ENCODE measurements at regions not wholly inside any gene's neighbourhood (a gene's known extent, or its start where the extent isn't known, plus 50 kb on each side); places are given as distances from the start of the nearest gene placed in this dataset.

DNA sequence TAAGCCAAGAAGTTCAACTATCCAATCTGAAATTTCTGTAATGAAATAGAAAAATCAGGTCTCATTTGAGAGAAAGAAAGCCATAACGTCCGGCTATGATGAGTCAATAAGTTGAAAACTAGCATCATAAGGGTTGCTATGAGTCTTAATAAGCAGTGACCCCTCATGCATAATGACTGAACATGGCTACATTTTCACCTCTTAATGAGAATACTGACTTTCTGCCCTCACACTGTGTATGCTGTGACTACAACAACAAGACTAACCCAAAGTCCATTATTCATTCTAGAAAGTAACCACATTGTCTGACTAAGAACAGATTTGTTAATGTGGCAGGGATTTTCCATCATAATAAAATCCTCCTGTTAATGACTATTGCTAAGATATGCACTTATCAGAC lies 884.0 kb upstream of the CADM2 start:
- DNase-seq (ENCODE audit: low spot score) = no peak

DNA sequence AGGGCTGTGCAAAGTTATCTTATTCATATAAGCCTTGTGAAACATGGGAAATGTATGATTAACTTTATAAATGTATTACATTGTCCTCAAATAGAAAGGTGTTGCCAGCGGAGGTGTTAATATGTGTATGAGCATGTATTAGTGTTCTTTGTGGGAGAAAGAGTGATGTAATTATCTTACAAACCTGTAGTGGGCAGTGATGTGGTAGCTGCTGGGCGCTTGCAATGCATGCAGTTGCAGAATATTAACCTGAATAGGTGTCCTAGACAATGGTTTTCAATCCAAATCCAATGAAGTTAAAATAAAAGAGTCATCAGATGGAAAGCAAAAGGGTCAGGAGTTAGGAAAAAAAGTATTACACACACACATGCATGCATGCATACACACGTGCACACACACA lies 881.3 kb upstream of the CADM2 start:
- DNase-seq (ENCODE audit: low spot score) = peak; percentile 13

DNA sequence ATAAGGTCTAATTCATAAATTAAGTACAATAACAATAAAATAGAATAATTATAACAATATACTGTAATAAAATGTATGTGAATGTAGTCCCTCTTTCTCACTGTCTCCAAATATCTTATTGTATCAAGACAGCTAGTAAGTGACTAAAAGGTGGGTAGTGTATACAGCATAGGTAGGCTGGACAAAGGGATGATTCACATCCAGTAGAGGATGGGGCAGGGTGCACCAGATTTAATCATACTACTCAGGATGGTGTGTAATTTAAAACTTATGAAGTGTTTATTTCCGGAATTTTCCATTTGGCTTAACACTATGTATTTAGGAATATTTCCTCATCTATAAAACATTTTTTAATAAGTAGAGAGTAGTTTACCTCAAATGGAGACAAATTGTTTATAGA lies 876.1 kb upstream of the CADM2 start:
- no peak for DNase-seq (ENCODE audit: low spot score)

DNA sequence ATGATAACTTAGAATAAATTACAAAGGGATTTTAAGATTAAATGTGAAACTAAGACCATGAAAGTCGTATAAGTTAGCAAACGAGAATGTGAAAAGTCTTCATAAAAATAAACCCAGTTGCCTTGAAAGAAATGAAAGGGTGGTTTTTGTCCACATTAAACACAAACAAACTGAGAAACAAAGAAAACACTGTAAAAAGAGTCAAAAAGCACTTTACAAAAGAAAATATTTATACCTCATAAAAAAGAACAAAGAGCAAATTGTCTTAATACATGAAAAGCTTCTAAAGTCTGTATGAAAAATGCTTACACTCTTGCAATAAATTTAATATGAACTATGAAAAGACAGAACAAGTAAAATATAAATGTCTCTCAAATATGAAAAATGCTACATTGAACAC lies 865.9 kb upstream of the CADM2 start:
- DNase-seq (ENCODE audit: low spot score) = peak; percentile 53

DNA sequence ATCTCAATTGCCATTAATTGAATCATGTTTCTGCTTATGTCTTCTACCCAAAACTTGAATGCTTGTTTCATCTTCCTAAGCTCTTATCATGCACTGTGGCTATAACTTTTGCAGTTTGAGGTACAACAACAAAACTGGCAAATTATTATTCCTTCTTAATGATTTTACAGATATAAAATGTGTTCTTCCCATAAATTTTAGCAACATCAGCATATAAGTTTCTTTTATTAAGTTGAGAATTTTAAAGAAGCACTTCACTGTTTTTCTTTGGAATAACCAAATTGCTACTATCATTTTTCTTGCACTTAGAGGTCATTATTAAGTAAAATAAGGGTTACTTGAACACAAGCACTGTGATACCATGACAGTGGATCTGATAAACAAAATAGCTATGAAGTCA lies 862.6 kb upstream of the CADM2 start:
- no peak for DNase-seq (ENCODE audit: low spot score)

DNA sequence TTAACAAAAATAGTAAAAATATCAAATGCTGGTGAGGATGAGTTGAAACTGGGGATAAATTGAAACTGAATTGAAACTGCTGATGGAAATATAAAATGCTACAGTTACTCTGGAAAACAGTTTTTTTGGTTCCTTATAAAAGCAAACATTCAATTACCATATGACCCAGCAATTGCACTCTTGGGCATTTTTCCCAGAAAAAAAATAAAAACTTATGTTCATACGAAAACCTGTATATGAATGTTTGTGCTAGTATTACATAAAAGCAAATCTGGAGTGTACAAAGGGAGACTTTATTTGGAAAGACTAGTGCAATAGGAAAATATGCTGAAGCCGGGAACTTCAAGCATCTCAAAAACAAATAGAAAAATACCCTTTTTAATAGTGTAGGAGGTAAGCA lies 857.9 kb upstream of the CADM2 start:
- no peak for DNase-seq (ENCODE audit: low spot score)

DNA sequence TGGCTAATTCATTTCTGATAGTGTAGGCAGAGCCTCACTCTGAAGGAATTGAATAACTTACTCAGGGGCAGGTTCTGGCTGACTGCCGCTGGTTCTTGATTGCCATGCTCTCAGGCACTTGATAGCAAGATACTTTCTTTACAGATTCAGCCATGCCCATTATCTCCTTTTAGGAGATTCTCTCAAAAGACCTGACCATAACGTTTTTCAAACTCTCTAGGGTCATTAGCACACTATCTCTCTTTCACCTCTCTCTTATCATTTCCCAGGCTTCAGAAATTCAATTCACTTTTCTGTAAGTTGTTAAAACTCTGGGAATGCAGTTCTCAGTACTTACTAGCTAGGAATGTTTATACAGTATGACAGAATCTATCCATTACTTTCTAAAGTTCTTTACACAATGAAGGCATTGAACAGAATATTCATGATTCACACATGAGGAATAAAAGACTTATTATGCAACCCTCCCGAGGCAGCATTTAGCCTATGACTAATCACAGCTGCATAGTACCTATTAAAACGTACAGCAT lies 850.3 kb upstream of the CADM2 start:
- DNase-seq (ENCODE audit: low spot score) = peak; percentile 91

DNA sequence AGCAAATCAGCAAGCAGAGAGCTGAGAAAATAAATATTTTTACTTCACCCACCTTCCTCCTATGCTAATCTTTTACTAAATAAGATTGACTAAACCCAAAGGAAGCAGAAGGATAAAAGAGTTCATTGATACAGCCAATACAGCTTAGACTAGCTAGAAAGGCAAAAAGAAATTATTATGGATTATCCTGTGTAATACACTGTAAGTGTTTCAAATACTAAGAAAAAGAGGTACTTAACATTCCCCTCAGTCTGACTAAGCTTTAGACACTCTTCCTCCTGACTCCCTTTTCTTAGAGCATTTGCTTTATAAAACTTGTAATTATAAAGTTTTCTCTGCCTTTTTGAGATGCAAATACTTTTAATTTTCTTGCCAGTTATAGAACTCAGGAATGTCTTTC lies 848.9 kb upstream of the CADM2 start:
- DNase-seq (ENCODE audit: low spot score) = peak; percentile 18

DNA sequence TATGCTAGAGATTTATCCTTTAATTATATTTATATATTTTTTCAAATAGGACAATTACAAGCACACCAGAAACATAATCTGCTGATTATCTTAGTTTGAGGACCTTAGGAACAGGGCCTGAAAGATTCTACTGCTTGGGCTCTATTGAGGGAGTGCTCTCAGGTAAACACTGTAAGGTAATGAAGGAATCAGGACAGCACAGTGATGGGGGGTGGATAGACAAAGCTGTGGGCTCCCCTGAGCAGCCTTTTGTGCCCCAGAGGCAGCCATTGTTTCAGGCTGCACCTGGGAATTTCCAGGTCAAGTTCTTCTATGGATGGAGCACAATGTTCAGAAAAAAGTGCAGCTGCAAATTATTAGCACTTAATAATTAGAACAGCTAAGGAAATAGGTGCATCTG lies 848.0 kb upstream of the CADM2 start:
- no peak for DNase-seq (ENCODE audit: low spot score)

DNA sequence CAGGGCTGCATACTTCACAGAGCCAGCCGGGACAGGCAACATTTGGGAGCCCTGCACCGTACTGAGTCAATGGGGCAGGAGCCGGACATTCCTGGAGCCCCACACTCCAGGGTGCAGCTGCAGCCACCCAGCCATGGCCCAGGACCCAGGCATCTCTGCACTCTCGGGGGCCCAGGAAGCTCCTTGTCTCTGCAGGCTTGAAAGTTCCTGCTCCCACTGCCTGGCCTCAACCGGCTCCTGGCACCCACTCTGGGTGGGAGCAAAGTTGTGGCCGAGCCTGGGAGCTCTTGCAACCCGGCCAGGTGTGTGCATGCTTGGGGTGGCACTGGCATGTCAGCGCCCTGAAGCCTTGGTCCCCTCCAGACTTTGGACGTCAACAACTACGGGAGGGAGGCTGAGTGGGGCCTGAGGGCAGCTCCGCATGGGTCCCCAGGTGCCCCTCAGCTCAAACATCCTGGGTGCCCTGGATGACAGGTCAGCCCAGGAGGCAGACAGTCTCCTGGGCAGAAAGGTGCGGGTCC lies 833.5 kb upstream of the CADM2 start:
- no peak for DNase-seq (ENCODE audit: low spot score)

DNA sequence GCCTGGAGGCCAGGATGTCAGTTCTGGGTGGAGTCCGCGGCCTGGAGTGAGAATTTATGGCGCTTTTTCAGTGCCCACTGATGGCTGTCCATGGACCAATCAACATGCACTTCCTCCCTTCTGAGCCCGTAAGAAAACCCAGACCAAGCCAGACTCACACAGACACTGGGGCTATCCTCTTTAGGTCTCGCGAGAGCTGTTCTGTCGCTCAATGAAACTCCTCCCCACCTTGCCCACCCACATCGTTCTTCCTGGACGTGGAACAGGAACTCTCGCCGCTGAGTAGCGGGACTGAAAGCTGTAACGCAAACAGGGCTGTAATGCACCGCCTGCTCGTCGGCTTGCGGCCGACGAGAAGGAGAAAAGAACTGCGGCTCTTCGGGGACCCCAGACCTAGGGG lies 833.0 kb upstream of the CADM2 start:
- no peak for DNase-seq (ENCODE audit: low spot score)

DNA sequence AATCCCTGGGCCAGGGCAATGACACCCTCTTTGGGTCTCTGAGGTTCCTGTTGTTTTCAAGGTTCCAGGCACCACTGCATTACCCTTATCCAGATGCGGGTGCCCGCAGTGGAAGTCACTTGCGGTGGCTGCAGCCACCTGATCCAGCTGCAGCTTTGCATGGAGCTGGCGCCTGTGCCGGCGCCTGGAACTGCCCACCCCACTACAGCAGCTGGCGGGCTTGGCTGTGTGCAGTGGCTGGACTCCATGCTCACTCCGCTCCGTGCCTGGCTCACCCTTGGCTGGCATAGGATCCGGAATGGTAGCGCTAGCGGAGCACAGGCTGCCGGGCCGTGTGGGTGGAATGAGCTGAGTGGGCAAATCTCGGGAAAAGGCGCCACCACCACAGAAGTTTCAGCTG lies 832.6 kb upstream of the CADM2 start:
- DNase-seq (ENCODE audit: low spot score) = no peak

DNA sequence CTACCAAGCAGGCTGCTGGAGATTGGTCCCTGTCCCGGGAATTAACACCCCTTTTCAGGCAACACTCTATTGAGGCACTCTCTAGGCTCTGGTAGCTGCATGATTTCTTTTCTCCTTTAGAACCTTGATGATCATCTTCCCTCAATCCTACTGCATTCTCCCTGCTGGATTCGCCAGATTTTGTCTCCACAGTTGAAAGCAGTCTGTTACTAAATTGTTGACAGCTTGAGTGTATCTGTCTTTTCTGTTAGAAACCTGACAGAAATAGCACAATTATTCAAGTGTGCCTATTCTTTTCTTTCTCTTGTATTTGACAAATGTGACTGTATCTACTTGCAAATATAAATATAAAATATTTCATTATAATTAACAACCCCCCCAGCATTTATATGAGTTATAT lies 830.8 kb upstream of the CADM2 start:
- DNase-seq (ENCODE audit: low spot score) = no peak

DNA sequence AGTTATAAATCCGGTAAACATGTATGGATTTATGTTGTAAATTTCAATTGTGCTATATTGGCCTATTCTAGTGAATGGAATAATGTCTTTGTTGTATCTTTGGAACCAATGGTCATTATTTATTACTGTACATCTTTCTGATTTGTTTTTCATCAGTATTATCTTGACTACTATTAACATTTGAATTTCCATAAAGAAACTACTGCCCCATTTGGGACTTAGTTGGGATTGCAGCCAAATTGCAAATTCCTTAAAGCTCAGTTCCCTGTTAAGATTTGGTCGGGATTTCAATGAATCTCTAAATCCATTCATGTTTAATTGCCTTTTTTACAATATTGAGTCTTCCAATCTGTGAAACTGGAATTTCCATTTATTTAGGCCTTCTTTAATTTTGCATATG lies 822.4 kb upstream of the CADM2 start:
- DNase-seq (ENCODE audit: low spot score) = peak; percentile 26

DNA sequence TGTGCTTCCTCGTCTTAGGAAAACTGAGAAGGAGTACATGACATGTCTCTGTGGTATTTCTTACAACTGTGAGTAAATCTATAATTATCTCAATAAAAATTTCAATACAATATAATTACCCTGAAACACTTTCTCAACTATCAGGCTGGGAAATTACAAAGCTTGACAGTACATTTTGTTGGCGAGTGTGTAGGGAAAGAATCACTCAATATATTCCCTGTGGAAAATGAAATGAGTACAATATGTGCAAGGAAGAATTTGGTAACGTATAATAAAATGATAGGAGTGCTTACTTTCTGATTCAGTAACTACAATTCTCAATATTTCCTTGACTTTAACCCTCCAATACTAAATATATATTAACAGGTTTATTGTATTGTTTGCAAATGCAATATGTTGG lies 818.2 kb upstream of the CADM2 start:
- DNase-seq (ENCODE audit: low spot score) = no peak

DNA sequence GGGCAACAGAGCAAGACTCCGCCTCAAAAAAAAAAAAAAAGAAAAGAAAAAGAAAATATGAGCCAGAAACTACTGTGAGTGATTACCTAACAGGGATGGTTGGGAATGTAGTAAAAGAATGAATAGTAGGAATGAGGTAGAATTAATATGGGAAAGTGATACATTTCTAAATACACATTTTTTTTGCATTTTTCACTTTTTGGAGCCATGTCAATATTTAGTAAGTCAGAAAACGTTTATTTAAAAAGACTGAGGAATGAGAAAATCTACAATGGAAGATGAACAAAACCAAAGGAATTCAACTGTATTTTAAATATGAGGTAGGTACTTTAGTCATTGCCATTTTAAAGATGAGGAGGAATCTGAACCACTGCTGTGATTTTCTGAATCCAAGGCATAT lies 817.2 kb upstream of the CADM2 start:
- DNase-seq (ENCODE audit: low spot score) = no peak

DNA sequence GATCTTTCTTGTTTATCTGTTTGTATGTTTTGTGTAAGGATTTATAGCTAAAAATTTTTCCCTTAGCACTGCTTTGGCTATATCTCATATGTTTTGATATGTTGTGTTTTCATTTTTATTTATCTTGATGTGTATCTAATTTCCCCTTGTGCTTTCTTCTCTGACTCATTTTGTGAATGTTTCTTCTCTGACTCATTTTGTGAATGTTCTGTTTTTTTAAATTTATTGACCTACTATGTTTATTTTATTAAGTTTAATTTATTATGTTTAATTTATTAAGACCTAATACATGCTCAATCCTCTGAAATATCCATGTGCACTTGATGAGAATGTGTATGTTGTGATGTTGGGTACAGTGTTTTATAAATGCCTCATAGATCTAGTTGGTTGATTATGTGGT lies 793.5 kb upstream of the CADM2 start:
- no peak for DNase-seq (ENCODE audit: low spot score)

DNA sequence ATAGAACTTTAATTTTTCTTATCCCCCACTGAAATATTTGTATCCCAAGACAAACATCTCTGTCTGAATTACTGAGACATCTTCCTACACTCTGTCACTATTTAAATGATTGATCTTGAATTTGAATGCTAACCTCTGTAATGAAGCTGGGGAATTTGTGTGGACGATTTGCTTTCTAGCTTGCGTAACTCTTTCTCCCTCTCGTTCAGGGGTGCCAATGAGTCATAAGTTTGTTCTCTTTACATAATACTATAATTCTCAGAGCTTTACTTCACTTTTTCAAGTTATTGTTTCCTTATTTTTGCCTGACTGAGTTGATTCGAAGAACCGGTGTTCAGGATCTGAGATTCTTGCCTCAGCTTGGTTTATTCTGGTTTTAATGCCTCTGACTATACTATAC lies 783.3 kb upstream of the CADM2 start:
- DNase-seq (ENCODE audit: low spot score) = no peak

DNA sequence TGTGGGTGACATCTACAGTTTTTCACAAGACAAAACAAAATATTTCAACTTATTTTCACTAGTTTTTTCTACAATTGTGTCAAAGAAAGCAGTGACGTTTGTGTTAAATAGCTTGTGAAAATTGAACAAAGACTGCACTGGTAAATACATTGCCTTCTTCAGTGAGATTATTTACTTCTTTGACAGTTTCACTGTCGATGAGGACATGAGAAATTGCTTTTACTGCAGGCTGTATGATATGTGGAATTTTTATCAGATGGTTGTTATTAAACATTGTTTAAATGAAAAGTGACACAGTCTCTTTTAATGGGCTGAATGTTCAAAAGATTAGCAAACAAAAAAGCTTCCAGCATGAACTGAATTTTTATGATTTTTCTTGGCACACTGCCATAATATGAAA lies 773.9 kb upstream of the CADM2 start:
- no peak for DNase-seq (ENCODE audit: low spot score)

DNA sequence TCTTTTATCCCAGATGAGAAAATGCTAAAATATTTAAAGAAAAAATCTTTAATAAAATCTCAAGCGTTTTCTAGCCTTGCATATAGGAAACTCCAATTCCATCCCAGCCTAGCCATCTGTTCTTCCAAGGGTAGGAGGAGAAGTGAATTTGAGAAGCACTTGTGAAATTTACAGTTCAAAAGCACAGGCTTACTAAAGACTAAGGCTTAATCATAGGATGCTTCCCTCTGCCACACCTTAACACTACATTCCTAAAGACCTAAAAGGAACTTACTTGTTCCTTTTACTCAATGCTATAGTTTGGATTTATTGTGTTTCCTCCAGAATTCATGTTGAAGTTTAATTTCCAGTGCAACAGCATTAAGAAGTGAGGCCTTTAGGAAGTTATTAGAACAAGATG lies 764.8 kb upstream of the CADM2 start:
- DNase-seq (ENCODE audit: low spot score) = no peak

DNA sequence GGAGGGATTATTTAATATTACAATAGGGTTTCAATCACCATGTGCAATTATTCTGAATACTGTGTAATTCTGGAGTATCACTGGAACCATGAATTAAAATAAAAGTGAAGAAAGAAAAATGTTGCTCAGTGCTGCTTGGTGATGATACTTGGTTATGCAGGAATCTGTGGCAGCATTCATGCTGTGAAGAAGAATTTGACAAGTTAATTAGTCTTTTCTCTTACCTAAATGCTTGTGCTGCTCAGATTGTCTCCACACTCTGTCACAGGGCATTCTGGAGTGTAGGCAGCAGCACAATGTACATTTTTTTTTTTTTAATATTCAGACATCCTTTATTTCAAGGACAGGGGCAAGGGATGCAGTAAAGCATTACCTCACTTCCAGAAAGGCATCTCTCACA lies 749.3 kb upstream of the CADM2 start:
- DNase-seq (ENCODE audit: low spot score) = no peak

DNA sequence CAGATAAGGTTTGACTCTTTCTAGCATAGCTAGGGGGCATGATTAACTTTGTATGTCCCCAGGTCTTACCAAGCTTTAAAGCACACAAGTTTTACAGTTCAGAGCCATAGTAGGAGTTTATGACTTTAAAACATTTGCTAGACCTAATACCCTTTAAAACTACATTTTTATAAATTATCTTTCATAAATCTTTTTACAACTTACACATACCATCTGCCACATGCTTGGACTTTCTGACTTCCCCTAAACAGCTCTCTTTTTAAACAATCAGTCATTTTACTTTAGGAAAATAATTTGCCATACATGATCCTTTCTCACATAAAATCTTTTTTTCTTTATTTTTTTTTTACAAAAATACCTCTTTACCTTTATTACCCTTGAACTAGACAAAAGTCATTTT lies 735.3 kb upstream of the CADM2 start:
- DNase-seq (ENCODE audit: low spot score) = no peak

DNA sequence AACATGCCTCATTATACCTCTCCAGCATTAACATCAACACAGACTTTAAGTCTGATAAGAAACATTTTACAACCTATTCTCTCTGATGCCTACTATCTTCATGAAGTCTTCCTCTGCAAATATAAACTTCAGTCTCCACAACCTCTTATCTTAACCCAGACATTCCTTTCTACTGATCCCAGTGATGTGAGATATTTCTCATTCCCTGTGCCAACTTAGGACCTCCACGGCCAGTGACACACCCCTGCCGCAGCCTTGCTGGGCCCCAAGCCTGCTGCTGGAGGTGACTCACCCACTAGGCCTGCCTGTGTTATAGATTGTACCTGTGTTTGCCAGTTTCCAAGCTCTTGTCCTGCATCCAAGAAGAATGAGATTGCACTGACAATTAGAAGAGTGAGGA lies 734.5 kb upstream of the CADM2 start:
- DNase-seq (ENCODE audit: low spot score) = no peak

DNA sequence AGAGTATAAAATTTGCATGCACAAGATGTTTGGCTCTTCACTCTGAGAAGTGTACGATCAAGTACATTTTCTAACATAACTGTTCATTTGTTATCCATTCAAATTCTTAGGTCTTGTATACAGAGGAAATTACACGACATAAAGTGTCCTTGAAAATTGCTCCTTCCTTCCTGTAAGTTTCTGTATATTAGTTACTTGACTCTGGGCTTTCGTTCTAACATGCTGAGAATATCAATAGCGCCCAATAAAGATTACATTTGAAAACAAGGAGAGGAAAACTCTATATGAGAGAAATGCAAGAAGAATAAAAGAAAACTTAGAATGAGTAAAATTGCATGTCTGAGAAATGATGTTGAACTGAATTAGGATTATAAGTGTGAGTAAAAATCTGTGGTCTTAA lies 722.5 kb upstream of the CADM2 start:
- no peak for DNase-seq (ENCODE audit: low spot score)

DNA sequence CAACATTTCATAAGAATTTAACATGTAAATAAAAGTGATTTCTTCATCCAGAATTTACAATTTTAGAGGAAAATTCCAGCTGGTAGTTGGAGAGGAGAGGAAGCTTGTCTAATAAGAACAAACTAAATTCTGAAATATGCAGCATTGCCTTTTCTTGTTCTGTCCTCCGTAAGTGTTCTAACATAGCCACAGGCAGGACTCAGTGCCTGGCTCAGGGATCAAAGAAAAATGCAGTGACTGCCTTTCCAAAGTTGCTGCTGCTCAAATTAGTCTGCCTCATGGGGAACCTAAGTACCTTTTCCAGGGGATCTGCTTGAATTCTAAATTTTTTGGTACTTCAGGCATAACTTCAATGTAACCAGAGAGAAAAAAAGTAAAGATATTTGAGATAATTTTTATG lies 713.0 kb upstream of the CADM2 start:
- DNase-seq (ENCODE audit: low spot score) = no peak
